K562 (cell line): ENCODE measurements at regions not wholly inside any gene's neighbourhood (a gene's known extent, or its start where the extent isn't known, plus 50 kb on each side); places are given as distances from the start of the nearest gene placed in this dataset.

Experiments used
- ATAC-seq: fragments of 200-7000 bp; cut with Tn5 transposase; 3 replicates; pipeline ENCODE4 v1.9.1; 2020; ENCODE audit warnings: moderate library complexity
- BruUV-seq: library from RNA; stranded (reverse); fragments of 400-500 nt; replicated peaks from 2 replicates; lab custom pipeline; 2021; lab: Mats Ljungman, UMichigan
- CTCF ChIA-PET: fragments of 300-600 bp; formaldehyde crosslinking; extraction: SDS; loops from one replicate; lab custom pipeline; 2021; ENCODE audit warnings: low intra/inter-chr PET ratio; lab: Yijun Ruan, JAX
- POLR2A ChIA-PET: fragments of 300-600, 350-650 bp; sonication (Branson Sonifier 250); formaldehyde crosslinking; extraction: SDS; loops from one replicate; lab custom pipeline; 2021; ENCODE audit warnings: antibody characterized with exemption, inconsistent platforms; lab: Yijun Ruan, JAX
- DNase-seq, 4 experiments: peaks; one replicate each; pipeline versions ENCODE4 v3.0.0 to v3.0.0-alpha.2; 2011 to 2018; ENCODE audit warnings: low spot score in 3 of 4, mixed read lengths in 3 of 4; ENCODE audit errors: extremely low read depth in 1 of 4
- FAIRE-seq: peaks from 2 replicates; lab custom pipeline; 2011; peaks lifted over from hg19 to GRCh38; lab: Jason Lieb, UNC
- H2AFZ ChIP-seq: 2 replicates; pipeline ENCODE4 v1.6.0; 2011; ENCODE audit warnings: low read depth, low read length, control low read depth, inconsistent platforms
- H3K27ac ChIP-seq: fragments of 200-600 bp; 3 replicates; pipeline ENCODE4 v1.8.0; 2011; ENCODE audit warnings: low read depth, mild to moderate bottlenecking, control low read depth, inconsistent platforms, low read length, moderate library complexity, mixed read lengths; ENCODE audit errors: extremely low read depth
- H3K27me3 ChIP-seq, 2 experiments: fragments of 300-600 bp in 1 of 2; 2 replicates in 1 of 2; 3 replicates in 1 of 2; pipeline versions ENCODE4 v1.6.0 to v1.8.0; 2011; ENCODE audit warnings: inconsistent platforms in 2 of 2, low read length in 2 of 2, mild to moderate bottlenecking in 1 of 2, mixed read lengths in 1 of 2, moderate library complexity in 1 of 2; ENCODE audit not compliant: control insufficient read depth in 2 of 2, insufficient read depth in 2 of 2
- H3K36me3 ChIP-seq: fragments of 300-600 bp; 3 replicates; pipeline ENCODE4 v1.8.0; 2011; ENCODE audit warnings: mild to moderate bottlenecking, low read length, inconsistent platforms; ENCODE audit not compliant: control insufficient read depth, insufficient read depth
- H3K4me1 ChIP-seq, 2 experiments: fragments of 200-600 bp in 1 of 2; replicated peaks in 1 of 2; 2 replicates in 1 of 2; 3 replicates in 1 of 2; pipeline versions ENCODE4 v1.5.1 to v1.8.0; 2011; ENCODE audit warnings: inconsistent platforms in 2 of 2, low read length in 2 of 2, mild to moderate bottlenecking in 1 of 2, mixed read lengths in 1 of 2, moderate library complexity in 1 of 2; ENCODE audit not compliant: control insufficient read depth in 2 of 2, insufficient read depth in 2 of 2
- H3K4me2 ChIP-seq: 2 replicates; pipeline ENCODE4 v1.6.1; 2011; ENCODE audit warnings: low read length, control low read depth, inconsistent platforms, mixed read lengths; ENCODE audit not compliant: insufficient read depth
- H3K4me3 ChIP-seq: fragments of 200-600 bp; sonication (generic), shearing (Covaris generic); 2 replicates; pipeline ENCODE4 v1.5.1; 2016; ENCODE audit warnings: control low read depth, inconsistent platforms
- H3K79me2 ChIP-seq: fragments of 200-600 bp; 3 replicates; pipeline ENCODE4 v1.8.0; 2011; ENCODE audit warnings: low read length, inconsistent platforms; ENCODE audit not compliant: control insufficient read depth, insufficient read depth
- H3K9ac ChIP-seq, 2 experiments: 2 replicates each; pipeline versions ENCODE4 v1.6.0 to v1.6.1; 2011; ENCODE audit warnings: low read depth in 2 of 2, low read length in 2 of 2, control low read depth in 1 of 2, inconsistent platforms in 1 of 2, mild to moderate bottlenecking in 1 of 2, mixed read lengths in 1 of 2; ENCODE audit not compliant: insufficient read depth in 1 of 2
- H3K9me1 ChIP-seq: one replicate; pipeline ENCODE4 v1.6.0; 2011; ENCODE audit warnings: inconsistent platforms, mild to moderate bottlenecking, low read length, moderate library complexity; ENCODE audit not compliant: control insufficient read depth, insufficient read depth
- H3K9me3 ChIP-seq: replicated peaks from 2 replicates; pipeline ENCODE4 v1.5.1; 2011; ENCODE audit warnings: low read depth, low read length, inconsistent platforms; ENCODE audit not compliant: control insufficient read depth, insufficient read depth
- H4K20me1 ChIP-seq: replicated peaks from 2 replicates; pipeline ENCODE4 v1.6.1; 2011; ENCODE audit warnings: low read length, inconsistent platforms, mixed read lengths; ENCODE audit not compliant: control insufficient read depth, insufficient read depth
- CREB3L1 ChIP-seq: fragments of 450-650 bp; IDR thresholded peaks from 2 replicates; pipeline ENCODE4 v1.6.1; 2014; ENCODE audit warnings: low read depth, mild to moderate bottlenecking, moderate library complexity, borderline replicate concordance
- GTF2E2 ChIP-seq: fragments of 200-800 bp; sonication (Bioruptor generic); IDR thresholded peaks from 2 replicates; pipeline ENCODE4 v1.6.1; 2016; ENCODE audit warnings: missing genetic modification characterization, missing compliant biosample characterization
- MYNN ChIP-seq, 2 experiments: sonication (generic); formaldehyde crosslinking in 1 of 2; IDR thresholded peaks; 2 replicates each; pipeline versions ENCODE4 v1.5.0 to v1.6.1; 2016 to 2020; ENCODE audit warnings: antibody characterized with exemption in 1 of 2, missing genetic modification reagents in 1 of 2
- NFRKB ChIP-seq: fragments of 450-650 bp; IDR thresholded peaks from 2 replicates; pipeline ENCODE4 v1.6.1; 2016; ENCODE audit warnings: low read depth
- RBM39 ChIP-seq: fragments of 200-400 bp; formaldehyde crosslinking; optimal IDR thresholded peaks from 2 replicates; pipeline ENCODE3; 2018; ENCODE audit warnings: low read depth, low read length
- SMAD4 ChIP-seq: fragments of 250-450 bp; sonication (Bioruptor Pico); conservative IDR thresholded peaks from 2 replicates; pipeline ENCODE4 v1.8.0; 2021; ENCODE audit warnings: inconsistent platforms, mild to moderate bottlenecking, moderate library complexity
- ZFP30 ChIP-seq: fragments of 250-450 bp; sonication (Bioruptor Pico); IDR thresholded peaks from 2 replicates; pipeline ENCODE4 v1.8.0; 2022; ENCODE audit warnings: moderate library complexity, mild to moderate bottlenecking, inconsistent platforms, borderline replicate concordance
- WGBS: fragments of 100-300 bp; shearing (Covaris generic); methylation state at CpG from one replicate; pipeline ENCODE4 v1.1.6; 2016; ENCODE audit warnings: low coverage, mixed read lengths; ENCODE audit not compliant: insufficient coverage; ENCODE audit errors: missing lambda C conversion rate; 5-methylcytosine and 5-hydroxymethylcytosine counted together
- in situ Hi-C: fragments of 300-500 bp; cut with MboI; formaldehyde crosslinking; loops from 4 replicates; pipeline ENCODE4 v1.15.0; 2018; ENCODE audit warnings: inconsistent platforms, mixed read lengths
- intact Hi-C: fragments of 100-400 bp; cut with micrococcal nuclease; formaldehyde crosslinking; loops from 2 replicates; pipeline ENCODE4 v1.14.2; 2022

GRCh38 chr9:108003526-108003925 lies 514.0 kb upstream of the KLF4 start:
- no peak overlapping the region for H3K4me3 ChIP-seq
- H2AFZ ChIP-seq: no peak overlapping the region
- H3K9me1 ChIP-seq: no peaks in the 10 kb centered on the region
- TF ChIP-seq CREB3L1 (no peak), ZFP30 (CRISPR knock-in tag) (no peak), NFRKB (no peak), SMAD4 (CRISPR knock-in tag) (no peak), RBM39 (no peak), GTF2E2 (tag) (no peak), MYNN (IDR thresholded peaks at IDR 0.05) (no peak), MYNN (CRISPR knock-in tag; IDR thresholded peaks at IDR 0.05) (no peak)
- H3K36me3 ChIP-seq: no peaks in the 10 kb centered on the region
- WGBS: 9% methylated on average over 5 of the region's 5 CpGs
- POLR2A ChIA-PET: interaction anchor here (2.8 kb wide), 1 partner anchor 9 kb away, joined by 7 read pairs; no protein-coding TSS in a partner anchor
- no peak overlapping the region for H3K27ac ChIP-seq
- no peak overlapping the region for H3K9ac ChIP-seq
- H3K4me2 ChIP-seq: no peak overlapping the region
- CTCF ChIA-PET: no interaction called here
- intact Hi-C loops (loop anchor here (5.0 kb wide), 1 partner anchor 49 kb away; no protein-coding TSS in a partner anchor), in situ Hi-C loops (no loop called here)
- no peak for FAIRE-seq
- no peak for DNase-seq
- peaks cover 12 to 26% of the 10 kb centered on the region in 2 experiments; a peak in 4 of 5 replicates for H3K27me3 ChIP-seq
- no peaks in the 10 kb centered on the region; a peak in 1 of 5 replicates for H3K4me1 ChIP-seq
- no TSS peak for BruUV-seq
- no peaks in the 10 kb centered on the region; the same call in 1 of the 2 replicates for H4K20me1 ChIP-seq
- ATAC-seq: no peak
- H3K79me2 ChIP-seq: no peaks in the 10 kb centered on the region
- H3K9me3 ChIP-seq: no peaks in the 10 kb centered on the region
